GM18511 (cell line): ENCODE measurements at regions not wholly inside any gene's neighbourhood (a gene's known extent, or its start where the extent isn't known, plus 50 kb on each side); places are given as distances from the start of the nearest gene placed in this dataset.
A peak's percentile ranks its signal among the peaks of the same experiment; 100 is the strongest.

Experiments
- ATAC-seq: cut with Tn5 transposase; IDR thresholded peaks from one replicate; pipeline ENCODE4 v1.9.1; 2021; ENCODE audit warnings: mild to moderate bottlenecking, moderate library complexity; ENCODE audit not compliant: unreplicated experiment

DNA sequence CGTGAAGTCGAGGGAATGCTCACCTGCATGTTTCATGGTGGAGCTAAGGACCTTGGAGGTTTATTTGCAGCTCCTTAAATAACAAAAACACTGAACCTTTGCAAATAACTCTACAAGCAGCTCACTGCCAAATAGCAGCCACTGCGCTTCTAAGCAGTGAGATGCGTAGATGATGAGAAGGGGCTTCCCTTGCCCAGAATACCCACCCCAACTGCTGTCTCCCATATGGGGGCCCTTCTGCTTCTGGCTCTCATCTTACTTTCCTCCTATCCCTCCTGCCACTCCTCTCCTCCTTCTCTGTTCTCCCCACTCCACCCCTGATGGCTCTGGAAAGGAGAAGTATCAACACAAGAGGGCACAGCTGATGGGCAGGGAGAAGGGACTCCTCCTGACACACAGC, 193.3 kb upstream of the SSTR4 start:
- no peak for ATAC-seq

DNA sequence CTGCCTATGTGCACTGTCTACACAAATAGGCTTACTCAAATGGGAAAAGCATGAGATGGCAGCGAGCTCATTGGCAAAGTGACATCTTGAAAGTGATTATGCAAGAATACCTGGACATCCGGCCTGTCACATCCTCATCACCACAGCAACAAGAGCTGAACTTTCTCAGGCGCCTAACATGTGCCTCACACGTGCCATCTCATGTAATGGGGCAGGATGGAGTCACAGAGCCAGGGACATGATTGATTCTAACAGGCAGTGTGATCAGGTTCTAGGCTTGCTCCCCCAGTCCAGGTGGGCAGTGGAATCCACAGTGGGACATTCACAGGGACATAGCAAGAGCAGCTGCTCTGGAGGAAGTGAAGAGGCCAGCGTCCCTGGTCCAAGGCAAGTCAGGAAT, 192.3 kb upstream of the SSTR4 start:
- no peak for ATAC-seq

DNA sequence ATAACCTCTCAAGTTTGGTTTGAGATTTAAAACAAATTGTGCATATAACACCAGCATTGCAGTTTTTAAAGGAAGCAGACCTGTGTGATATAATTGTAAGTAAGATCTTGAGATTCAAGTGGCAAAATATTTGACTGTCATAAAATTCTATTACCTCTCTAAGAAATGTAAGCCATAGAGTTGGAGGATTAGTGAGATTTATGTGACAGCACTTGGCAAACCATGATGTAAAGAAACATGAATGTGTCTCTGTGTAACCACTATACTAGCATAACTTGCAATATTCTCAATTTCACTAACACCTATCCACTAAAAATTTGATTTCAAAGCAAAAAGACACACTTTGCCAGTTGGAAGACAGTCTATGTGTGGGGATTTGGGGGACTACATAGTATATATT, 190.2 kb upstream of the SSTR4 start:
- no peak for ATAC-seq

DNA sequence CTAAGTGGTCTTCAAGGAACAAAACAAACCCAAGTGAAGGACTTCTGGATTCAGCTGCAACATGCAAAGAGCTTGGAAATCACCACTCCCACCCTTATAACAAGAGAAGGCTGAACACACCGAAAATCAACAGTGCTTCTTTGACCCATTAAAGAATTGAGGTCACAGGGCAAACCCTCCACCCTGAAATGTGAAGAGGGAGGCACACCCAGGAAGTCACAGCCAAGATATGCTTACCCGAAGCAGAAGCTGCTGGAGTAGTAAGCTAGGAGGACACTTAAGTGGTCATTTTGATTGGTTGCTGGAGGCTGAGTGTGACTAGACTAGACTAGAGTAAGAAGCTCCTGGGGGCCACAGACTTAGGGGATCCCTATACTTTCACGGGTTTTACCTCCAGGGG, 188.2 kb upstream of the SSTR4 start:
- ATAC-seq = no peak

DNA sequence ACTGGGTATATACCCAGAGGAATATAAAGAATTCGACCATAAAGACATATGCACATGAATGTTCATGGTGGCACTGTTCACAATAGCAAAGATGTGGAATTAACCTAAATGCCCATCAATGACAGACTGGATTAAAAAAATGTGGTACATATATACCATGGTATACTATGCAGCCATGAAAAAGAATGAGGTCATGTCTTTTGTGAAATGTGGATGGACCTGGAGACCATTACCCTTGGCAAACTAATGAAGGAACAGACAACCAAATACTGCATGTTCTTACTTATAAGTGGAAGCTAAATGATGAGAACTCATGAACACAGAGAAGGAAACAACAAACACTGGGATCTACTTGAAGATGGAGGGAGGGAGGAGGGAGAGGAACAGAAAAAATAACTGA, 186.7 kb upstream of the SSTR4 start:
- no peak for ATAC-seq

DNA sequence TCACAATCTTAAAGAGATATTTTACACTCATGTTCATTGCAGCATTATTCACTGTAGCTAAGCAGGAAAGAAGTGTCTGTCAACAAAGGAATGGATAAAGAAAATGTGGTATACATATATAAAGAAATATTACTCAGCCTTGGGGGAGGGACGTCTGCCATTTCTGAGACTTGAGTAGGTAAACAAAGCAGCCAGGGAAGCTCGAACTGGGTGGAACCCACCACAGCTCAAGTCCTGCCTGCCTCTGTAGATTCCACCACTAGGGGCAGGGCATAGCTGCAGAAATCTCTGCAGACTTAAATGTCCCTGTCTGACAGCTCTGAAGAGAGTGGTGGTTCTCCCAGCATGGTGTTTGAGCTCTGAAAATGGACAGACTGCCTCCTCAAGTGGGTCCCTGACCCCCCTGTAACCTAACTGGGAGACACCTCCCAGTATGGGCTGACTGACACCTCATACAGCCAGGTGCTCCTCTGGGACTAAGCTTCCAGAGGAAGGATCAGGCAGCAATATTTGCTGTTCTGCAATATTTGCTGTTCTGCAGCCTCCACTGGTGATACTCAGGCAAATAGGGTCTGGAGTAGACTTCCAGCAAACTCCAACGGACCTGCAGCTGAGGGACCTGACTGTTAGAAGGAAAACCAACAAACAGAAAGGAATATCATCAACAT, 183.3 kb upstream of the SSTR4 start:
- peak; percentile 62 for ATAC-seq

DNA sequence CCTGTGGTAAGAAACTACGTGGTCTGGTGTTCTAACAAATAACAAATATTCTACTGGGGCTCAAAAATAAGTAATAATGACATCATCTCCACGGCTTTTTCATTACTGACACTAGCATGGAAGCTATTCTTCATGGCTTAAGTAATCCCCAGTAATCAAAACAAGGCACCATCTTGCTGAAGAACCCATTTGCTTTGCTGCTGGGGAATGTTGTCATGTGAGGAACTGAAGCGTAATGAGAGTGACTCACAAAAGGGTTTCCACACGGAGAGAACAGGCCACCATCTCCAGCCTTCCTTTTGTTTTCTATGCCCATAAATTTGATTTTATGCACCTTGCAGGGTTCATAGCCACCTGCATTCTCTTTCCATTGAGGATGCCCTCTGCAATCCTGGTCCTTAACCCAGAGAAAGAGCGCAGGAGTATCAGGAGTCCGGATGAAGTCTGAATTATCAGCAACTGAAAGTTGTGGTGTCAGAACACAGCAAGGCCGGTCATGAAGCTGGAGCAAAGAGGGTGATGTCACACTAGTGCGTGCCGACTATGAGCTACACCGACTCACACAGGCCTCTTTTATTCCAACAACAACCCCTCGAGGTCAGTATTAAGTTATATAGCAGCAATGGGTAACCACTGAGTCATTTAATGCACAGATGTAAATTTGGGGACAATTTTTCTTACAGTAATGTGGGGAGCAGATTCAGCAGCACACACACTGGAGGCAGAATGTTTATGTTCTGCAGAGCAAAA, 173.7 kb upstream of the SSTR4 start:
- no peak for ATAC-seq

DNA sequence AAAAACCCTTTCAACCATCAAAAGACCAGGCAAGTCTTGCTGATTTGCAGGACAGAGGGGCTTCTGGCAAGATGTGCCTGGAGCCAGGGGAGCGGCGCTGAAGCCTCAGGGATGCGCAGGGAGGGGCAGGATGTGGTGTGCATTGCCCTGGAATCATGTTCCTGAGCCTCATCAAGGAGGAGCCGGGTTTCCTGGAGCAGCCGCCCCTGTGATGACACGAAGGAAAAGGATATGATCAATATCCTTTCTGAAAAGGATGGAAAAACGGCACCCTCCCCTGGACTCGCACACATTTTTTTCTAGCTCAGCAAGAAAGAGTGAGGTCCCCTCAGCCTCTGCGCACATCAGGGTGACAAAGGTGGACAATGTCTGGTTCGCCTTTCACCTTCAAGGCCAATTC, 173.1 kb upstream of the SSTR4 start:
- ATAC-seq = no peak

DNA sequence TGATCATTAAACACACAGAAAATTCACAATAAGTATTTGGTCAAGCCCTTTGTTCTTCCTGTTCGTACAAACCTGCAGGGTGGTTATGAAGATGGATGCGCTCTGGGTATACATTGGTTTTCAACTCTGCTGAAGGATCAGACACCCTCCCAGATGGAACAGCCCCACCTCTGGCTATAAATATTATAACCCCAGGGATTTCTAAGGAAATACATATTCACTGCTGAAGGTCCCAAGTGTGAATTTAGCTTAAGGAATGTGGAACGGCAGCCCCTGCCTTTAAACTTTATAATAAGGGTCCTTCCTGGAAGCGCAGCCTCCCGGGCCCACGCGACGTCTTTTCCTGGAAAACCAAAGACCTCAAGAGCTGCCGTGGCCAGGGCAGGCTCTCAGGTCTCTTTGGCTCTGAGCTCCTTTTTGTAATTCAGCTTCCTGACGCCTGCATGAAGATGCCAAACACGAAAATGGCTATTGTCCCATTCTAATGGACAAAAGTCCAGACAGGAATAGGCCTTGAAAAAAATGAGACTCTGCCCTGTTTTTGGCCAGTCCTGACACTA, 172.4 kb upstream of the SSTR4 start:
- ATAC-seq = no peak

DNA sequence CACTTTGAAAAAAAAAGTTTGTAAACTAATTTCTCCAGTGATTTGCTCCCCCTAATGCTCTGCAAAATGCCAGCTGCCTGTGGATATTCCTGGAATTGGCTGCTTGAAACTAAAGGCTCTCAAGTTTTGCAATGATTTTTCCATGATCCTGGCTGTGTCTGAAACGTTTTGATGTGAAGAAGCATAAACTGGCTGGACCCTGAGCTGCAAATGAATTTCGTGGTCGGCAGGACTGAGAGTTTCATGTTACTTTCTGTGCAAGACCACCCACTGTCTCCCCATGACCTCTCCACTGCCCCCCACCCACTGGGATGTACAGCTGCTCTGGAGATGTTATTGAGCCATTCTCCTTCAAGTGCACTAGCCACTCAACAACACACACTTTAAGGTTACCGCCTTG, 171.3 kb upstream of the SSTR4 start:
- ATAC-seq = no peak

DNA sequence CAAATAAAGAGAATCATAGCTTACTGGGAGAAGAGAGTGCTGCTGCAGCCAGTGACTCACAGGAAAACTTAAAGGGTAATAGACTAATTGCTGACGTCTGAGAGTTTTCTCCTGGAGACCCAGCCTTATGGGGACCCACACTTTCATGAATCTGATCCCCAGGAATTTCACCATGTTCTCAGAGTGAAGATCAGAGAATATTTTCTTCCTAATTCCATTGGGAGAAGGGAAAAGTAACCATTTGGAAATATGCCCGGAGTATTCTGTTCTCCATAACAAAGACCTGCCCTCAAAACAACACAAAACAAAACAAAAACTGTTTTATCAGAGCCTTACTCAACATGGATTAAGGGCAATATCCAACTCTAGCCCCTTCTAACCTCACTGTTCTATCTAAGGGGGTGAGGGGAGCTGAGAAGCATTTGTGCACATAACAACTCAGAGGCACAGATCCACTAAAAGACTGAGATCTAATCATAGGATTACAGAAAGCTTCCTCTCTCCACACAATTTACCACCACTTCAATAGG, 168.2 kb upstream of the SSTR4 start:
- no peak for ATAC-seq

DNA sequence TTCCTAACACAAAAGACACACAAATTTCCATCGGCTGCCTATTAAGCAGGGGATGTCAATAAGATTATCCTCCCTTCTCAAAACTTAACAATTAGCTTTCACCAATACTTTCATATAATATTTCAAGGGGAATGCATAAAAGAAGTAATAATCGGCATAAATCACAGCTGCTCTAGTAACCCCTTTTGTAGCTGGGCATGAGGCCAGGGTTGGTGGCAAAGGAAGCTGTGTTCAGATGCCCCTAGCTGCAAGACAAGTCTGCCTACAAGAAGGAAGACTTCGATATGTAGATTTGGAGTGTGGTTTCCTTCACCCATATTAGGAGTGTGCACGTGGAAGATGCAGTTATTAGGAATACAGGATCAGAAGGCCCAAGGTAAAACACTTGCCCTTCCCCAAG, 156.9 kb upstream of the SSTR4 start:
- ATAC-seq = no peak

DNA sequence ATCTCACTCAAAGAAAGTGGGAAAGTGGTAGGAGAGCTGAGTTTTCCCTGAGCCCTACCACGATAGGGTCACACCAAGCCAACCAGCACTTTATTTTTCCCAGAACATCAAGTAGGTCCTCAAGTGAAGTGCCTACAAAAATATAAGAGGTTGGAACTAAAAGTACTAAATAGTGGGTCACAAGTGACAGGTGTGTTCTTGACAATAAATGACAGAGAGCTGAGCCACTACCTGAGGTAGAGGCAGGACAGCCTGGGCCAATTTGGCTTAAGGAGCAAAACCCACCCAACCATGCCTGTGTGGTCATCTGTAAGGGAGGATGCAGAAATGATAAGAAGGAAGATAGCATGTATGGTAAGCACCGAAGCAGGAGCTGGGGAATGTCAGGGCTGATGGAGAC, 154.8 kb upstream of the SSTR4 start:
- ATAC-seq = no peak

DNA sequence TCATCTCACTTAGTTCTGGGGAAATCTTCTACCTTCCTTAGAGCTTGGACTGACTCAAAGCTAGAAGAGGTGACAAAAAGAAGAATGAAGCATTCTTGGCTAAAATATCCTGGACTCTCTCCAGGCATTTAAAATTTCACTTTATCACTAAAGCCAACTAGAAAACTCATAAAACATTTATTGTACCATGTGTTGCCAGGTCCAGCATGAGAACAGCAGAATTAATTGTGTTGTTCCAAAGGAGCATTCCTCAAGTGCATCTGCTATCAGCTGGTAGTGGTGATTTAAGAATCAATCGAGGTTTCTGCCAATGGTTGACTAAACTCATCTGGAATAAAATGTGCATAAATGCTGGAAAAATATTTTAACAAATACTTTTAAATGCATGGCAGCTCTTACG, 147.3 kb upstream of the SSTR4 start:
- no peak for ATAC-seq

DNA sequence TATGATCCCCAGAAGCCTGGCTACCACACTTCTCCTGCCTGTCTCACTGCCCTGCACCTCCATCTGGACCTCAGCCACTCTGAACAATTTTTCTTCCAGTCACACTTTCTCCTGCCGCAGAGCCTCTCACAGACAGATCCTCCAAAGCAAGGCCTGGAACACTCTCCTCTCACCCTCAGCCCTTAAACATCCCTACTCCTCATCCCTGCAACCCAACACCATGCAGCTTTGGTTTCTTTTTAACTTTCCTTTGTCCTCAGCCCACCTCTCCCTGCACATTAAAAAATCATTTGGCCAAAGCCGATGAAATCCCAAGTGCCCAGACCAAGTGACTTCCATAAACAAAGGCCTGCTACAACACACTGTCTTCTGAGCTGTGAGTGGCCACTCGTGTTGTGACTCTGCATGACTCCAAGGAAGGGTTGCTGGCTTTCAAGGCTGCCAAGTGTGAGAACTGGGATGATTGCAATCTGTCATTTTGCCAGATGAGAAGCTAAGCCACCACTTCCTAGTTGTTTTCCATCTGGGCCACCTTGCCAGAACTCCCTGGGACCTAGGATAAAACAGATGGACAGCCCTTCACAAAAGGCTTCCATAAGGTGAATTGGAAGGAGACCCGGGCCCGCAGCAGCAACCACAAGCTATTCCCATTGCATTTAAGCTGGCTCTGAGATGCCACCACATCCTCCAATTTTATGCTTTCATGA, 144.4 kb upstream of the SSTR4 start:
- no peak for ATAC-seq

DNA sequence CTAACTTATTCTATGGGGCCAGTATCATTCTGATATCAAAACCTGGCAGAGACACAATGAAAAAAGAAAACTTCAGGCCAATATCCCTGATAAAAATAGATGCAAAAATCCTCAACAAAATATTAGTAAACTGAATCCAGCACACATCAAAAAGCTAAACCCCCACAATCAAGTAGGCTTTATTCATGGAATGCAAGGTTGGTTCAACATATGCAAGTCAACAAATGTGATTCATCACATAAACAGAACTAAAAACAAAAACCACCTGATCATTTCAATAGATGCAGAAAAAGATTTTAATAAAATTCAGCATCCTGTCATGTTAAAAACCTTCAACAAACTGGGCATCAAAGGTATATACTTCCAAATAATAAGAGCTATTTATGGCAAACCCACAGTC, 133.9 kb upstream of the SSTR4 start:
- no peak for ATAC-seq

DNA sequence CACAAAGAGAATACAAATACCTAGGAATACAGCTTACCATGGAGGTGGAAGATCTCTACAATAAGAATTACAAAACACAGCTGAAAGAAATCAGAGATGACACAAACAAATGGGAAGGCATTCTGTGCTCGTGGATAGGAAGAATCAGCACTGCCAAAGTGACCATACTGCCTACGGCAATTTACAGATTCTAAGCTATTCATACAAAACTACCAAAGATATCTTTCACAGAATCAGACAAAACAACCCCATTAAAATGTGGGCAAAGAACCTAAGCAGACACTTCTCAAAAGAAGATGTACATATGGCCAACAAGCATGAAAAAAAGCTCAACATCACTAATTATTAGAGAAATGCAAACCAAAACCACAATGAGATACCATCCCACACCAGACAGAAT, 133.2 kb upstream of the SSTR4 start:
- no peak for ATAC-seq

DNA sequence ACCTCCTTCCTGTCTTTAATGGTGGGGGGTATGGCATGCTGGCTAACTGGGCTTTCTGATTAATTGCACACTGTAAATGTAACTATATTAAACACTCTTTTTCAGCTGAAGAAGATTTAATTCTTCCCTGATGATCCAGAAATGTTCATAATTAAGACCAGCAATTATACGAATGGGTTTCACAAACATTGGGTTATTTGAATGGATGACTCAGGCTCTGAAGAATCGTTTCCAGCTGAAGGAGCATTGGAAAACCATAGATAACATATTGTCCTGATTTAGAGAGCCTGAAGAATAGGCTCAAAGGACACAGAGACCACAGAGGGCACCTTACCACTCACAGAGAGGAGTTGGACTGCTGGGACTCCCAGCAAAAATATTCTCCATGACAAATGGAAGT, 130.7 kb upstream of the SSTR4 start:
- no peak for ATAC-seq

DNA sequence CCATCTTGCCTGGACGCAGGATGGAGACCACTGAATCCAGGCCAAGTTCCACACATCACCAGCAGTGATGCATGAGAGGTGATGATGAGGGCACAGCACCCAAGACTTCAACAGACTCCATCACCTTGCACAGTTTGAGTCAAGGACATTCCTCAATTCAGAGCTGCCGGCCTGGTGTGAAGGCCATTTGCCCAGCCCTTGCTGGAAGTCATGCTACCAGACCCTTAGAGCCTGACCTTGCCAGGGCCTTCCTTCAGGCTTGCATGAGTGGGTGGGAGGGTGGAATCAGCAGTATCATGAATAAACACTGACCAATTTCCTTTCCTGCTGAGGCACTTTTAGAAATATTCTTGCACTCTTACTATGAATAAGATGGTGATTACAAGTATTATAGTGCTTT, 130.2 kb upstream of the SSTR4 start:
- ATAC-seq = no peak

DNA sequence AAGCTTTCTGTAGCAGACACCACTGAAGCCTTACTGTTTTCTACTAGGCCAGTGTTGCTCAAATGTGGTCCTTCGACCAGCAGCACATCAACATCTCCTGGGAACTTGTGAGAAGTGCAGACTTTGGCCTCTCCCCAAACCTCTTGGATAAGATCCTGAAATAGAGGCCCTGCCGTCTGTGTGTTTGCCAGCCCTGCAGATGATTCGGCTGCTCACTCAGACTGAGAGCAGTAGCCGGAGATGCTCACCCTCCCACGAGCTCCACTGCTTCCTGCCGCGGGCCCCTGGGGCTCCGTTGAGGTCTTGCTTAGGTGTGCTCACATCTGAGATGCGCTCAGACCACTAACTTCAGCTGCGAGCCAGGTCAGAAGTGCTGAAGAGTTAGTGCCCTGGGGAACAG, 129.5 kb upstream of the SSTR4 start:
- peak; percentile 98 for ATAC-seq

DNA sequence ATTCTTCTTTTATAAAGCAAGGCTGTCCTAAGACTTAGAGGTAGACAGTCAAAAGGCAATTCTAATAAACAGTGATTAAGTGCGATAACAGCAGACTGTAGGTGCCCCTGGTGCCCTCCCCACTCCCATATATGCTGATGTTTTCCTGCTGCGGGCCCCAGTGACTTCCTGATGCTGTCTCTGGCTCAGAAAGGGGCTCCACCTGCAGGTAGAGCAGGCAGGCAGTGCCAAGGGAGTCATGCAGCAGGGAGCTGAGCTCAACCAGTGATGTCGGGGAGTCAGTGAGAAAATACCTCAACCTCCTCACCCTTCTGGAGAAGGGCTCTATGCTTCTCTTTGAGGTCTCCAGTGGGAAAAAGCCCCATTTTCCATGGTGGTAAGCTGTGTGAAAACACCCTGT, 126.7 kb upstream of the SSTR4 start:
- no peak for ATAC-seq

DNA sequence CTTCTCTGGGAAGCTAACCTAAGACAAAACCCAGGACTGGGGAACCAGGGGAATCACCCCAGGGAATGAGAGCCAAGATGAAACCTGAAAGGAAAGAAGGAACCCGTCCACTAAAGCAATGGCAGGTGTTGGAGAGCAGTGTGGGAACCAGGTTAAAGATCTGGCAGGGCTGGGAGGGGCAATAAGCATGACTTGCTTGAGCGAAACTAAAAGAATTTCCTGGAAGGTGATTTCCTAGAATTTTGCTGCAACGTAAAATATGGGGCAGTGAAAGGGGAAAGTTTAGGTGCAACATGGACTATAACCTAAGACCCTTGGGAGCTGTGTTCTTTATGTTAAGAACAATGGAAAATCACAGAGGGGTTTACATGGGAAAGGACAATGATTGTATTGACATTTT, 126.2 kb upstream of the SSTR4 start:
- ATAC-seq = no peak
